ENCODE measurements at regions not wholly inside any gene's neighbourhood (a gene's known extent, or its start where the extent isn't known, plus 50 kb on each side); places are given as distances from the start of the nearest gene placed in this dataset.

DNA sequence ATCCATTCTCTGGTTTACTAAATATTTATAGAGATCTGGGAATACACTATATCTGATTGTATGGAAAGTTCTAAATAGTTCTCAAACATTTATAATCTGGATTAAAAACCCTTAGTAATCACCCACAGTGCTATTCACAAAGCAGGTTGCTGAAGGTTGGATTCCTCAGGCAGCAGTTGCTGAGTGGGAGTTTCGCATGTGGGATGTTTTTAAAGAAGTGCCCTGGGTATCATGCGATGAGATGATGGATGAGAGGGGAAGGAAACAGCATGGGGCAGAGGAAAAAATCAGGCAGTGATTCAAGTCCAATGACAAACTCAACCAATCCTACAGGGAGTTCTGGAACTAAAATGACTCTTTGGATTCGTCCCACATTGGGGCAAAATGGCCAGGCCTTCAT, 85.3 kb upstream of the GALNT2 start:
- H3K27ac ChIP-seq (replicated peaks), result no peak overlapping the region
- TF ChIP-seq GABPA (IDR thresholded peaks at IDR 0.05; ENCODE audit: low read depth), result no peak
- TF ChIP-seq, protein P1, sequence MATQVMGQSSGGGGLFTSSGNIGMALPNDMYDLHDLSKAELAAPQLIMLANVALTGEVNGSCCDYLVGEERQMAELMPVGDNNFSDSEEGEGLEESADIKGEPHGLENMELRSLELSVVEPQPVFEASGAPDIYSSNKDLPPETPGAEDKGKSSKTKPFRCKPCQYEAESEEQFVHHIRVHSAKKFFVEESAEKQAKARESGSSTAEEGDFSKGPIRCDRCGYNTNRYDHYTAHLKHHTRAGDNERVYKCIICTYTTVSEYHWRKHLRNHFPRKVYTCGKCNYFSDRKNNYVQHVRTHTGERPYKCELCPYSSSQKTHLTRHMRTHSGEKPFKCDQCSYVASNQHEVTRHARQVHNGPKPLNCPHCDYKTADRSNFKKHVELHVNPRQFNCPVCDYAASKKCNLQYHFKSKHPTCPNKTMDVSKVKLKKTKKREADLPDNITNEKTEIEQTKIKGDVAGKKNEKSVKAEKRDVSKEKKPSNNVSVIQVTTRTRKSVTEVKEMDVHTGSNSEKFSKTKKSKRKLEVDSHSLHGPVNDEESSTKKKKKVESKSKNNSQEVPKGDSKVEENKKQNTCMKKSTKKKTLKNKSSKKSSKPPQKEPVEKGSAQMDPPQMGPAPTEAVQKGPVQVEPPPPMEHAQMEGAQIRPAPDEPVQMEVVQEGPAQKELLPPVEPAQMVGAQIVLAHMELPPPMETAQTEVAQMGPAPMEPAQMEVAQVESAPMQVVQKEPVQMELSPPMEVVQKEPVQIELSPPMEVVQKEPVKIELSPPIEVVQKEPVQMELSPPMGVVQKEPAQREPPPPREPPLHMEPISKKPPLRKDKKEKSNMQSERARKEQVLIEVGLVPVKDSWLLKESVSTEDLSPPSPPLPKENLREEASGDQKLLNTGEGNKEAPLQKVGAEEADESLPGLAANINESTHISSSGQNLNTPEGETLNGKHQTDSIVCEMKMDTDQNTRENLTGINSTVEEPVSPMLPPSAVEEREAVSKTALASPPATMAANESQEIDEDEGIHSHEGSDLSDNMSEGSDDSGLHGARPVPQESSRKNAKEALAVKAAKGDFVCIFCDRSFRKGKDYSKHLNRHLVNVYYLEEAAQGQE (IDR thresholded peaks at IDR 0.05; ENCODE audit: insufficient replicate concordance, low read depth), result no peak
- no peak for TF ChIP-seq POLR2AphosphoS5 (IDR thresholded peaks at IDR 0.05; ENCODE audit: low read depth)
- TF ChIP-seq SPI1 (IDR thresholded peaks at IDR 0.05; ENCODE audit: borderline replicate concordance, low read depth), result no peak
- TF ChIP-seq, protein P2, sequence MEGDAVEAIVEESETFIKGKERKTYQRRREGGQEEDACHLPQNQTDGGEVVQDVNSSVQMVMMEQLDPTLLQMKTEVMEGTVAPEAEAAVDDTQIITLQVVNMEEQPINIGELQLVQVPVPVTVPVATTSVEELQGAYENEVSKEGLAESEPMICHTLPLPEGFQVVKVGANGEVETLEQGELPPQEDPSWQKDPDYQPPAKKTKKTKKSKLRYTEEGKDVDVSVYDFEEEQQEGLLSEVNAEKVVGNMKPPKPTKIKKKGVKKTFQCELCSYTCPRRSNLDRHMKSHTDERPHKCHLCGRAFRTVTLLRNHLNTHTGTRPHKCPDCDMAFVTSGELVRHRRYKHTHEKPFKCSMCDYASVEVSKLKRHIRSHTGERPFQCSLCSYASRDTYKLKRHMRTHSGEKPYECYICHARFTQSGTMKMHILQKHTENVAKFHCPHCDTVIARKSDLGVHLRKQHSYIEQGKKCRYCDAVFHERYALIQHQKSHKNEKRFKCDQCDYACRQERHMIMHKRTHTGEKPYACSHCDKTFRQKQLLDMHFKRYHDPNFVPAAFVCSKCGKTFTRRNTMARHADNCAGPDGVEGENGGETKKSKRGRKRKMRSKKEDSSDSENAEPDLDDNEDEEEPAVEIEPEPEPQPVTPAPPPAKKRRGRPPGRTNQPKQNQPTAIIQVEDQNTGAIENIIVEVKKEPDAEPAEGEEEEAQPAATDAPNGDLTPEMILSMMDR (IDR thresholded peaks at IDR 0.05; ENCODE audit: insufficient read depth, low read length), result no peak
- H3K27me3 ChIP-seq (ENCODE audit: insufficient read depth, poor library complexity, severe bottlenecking), result no peaks in the 10 kb centered on the region
- H3K4me3 ChIP-seq (replicated peaks; ENCODE audit: insufficient read depth, low read length), result no peak overlapping the region
- no peak for DNase-seq (ENCODE audit: low read depth in 1 of 2, low spot score in 1 of 2)

DNA sequence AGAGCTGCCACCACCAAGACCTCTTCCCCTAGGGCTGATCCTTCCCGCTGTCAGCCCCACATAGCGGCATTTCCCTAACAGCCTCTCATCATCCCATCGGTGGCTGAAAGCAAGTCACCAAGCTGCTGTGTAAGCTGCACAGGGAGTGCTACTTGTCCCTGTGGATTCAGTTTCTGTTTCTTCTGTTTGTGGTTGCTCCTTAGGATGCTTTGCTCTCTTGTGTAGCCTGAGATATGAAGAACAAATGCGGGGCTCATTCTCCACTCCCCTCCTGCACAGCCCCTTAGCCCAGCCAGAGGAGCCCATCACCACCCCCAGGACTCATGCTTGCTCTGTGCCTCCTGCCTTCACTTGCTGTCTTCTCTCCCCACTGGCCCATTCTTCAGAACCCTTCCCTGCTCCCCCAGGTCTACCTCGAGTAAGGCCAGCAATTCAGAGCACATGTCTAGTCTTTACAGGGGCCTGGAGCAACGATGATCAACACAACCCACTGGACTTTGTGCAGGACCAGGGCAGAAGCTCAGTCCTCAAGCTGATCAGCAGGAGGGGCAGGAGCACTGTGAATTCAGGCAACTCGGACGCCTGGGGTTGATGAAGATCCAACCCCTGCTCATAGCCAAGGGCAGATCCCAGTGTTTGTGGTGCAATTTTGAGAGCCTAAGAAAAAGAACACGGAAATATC, 82.6 kb upstream of the GALNT2 start:
- TF ChIP-seq POLR2AphosphoS5 (IDR thresholded peaks at IDR 0.05; ENCODE audit: low read depth) (no peak), GABPA (IDR thresholded peaks at IDR 0.05; ENCODE audit: low read depth) (no peak), SPI1 (IDR thresholded peaks at IDR 0.05; ENCODE audit: borderline replicate concordance, low read depth) (no peak)
- TF ChIP-seq, protein P1 (IDR thresholded peaks at IDR 0.05; ENCODE audit: insufficient replicate concordance, low read depth), result no peak
- TF ChIP-seq, protein P2 (IDR thresholded peaks at IDR 0.05; ENCODE audit: insufficient read depth, low read length), result no peak

DNA sequence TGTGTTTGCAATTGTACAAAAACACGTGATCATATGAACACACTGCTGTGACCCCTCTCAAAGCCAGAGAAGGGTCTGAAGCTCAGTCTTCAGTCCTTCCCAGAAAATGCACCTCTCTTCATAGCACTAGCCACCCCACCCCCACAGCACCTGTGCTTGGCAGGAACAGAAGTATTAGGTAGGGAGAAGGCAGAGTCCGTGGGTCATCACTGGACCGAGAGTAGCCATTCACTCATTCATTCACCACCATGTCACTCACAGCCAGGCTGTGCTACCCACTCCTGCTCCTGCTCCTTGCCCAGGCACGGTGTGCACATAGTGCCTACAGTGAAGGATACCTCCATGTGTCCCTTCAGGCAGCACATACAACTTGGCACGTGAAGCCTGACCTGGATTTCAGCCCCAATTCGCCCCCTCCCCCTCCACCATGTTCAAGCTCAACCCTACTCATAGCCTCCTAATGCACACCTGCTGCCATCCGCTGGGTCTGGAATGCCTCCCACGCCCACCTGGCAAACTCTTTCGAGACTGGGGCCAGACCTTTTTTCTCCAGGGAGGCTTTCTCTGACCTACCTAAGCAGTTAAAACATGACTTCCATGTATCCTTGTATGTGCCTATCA, 81.9 kb upstream of the GALNT2 start:
- H3K4me3 ChIP-seq (replicated peaks; ENCODE audit: insufficient read depth, low read length), result no peak overlapping the region
- TF ChIP-seq GABPA (IDR thresholded peaks at IDR 0.05; ENCODE audit: low read depth) (no peak), SPI1 (IDR thresholded peaks at IDR 0.05; ENCODE audit: borderline replicate concordance, low read depth) (no peak), POLR2AphosphoS5 (IDR thresholded peaks at IDR 0.05; ENCODE audit: low read depth) (no peak)
- TF ChIP-seq, protein P1 (IDR thresholded peaks at IDR 0.05; ENCODE audit: insufficient replicate concordance, low read depth), result no peak
- TF ChIP-seq, protein P2 (IDR thresholded peaks at IDR 0.05; ENCODE audit: insufficient read depth, low read length), result no peak
- no peaks in the 10 kb centered on the region for H3K27me3 ChIP-seq (ENCODE audit: insufficient read depth, poor library complexity, severe bottlenecking)
- no peak overlapping the region for H3K27ac ChIP-seq (replicated peaks)
- no peak for DNase-seq (ENCODE audit: low read depth in 1 of 2, low spot score in 1 of 2)

More for the DNA sequence above, 82.6 kb upstream of the GALNT2 start:
- Histone ChIP-seq H3K27me3 (ENCODE audit: insufficient read depth, poor library complexity, severe bottlenecking) (no peaks in the 10 kb centered on the region), H3K27ac (replicated peaks) (no peak overlapping the region), H3K4me3 (replicated peaks; ENCODE audit: insufficient read depth, low read length) (no peak overlapping the region)
- no peak for DNase-seq (ENCODE audit: low read depth in 1 of 2, low spot score in 1 of 2)

Measured in HL-60 (cell line).